MM.1S (cell line): ENCODE measurements at regions not wholly inside any gene's neighbourhood (a gene's known extent, or its start where the extent isn't known, plus 50 kb on each side); places are given as distances from the start of the nearest gene placed in this dataset.

Experiments
- CTCF ChIP-seq: fragments of 300-600 bp; sonication (generic); IDR thresholded peaks from 2 replicates; pipeline ENCODE4 v1.5.1; 2016; ENCODE audit warnings: antibody characterized with exemption, low read length, mixed read lengths
- EZH2 ChIP-seq: fragments of 300-600 bp; sonication (generic); optimal IDR thresholded peaks from 2 replicates; pipeline ENCODE3; 2017; ENCODE audit warnings: low read depth, mild to moderate bottlenecking, antibody characterized with exemption, low read length, mixed read lengths
- EZH2phosphoT487 ChIP-seq: fragments of 300-600 bp; sonication (generic); IDR thresholded peaks from 2 replicates; pipeline ENCODE4 v1.6.1; 2018; ENCODE audit warnings: antibody characterized with exemption, low read length

GRCh38 chr20:22223236-22223635, 361.1 kb downstream of the FOXA2 start:
- TF ChIP-seq EZH2 (no peak), CTCF (no peak), EZH2phosphoT487 (no peak)
